PC-9 (cell line): ENCODE measurements at regions not wholly inside any gene's neighbourhood (a gene's known extent, or its start where the extent isn't known, plus 50 kb on each side); places are given as distances from the start of the nearest gene placed in this dataset.

Source experiments
- BruUV-seq: library from RNA; stranded (reverse); fragments of 400-500 nt; replicated peaks from 2 replicates; lab custom pipeline; 2021; lab: Mats Ljungman, UMichigan
- CTCF ChIA-PET: fragments of 300-600 bp; sonication (Branson Sonifier 250); formaldehyde crosslinking; loops from one replicate; lab custom pipeline; 2022; ENCODE audit warnings: antibody characterized with exemption; lab: Charles Lee
- POLR2A ChIA-PET: fragments of 300-600 bp; sonication (Branson Sonifier 250); formaldehyde crosslinking; loops from one replicate; lab custom pipeline; 2022; ENCODE audit warnings: antibody characterized with exemption; ENCODE audit not compliant: unreplicated experiment; lab: Charles Lee
- DNase-seq, 2 experiments: peaks; one replicate each; pipeline versions ENCODE4 v3.0.0 to v3.0.0-alpha.2; 2015 to 2022; ENCODE audit warnings: mixed read lengths in 1 of 2
- H2AFZ ChIP-seq: fragments of 200-600 bp; sonication (generic); 2 replicates; pipeline ENCODE4 v1.8.1; 2017; ENCODE audit warnings: antibody characterized with exemption
- H3F3A ChIP-seq: fragments of 200-600 bp; sonication (generic); 2 replicates; pipeline ENCODE4 v1.8.1; 2017; ENCODE audit warnings: antibody characterized with exemption, mild to moderate bottlenecking, low read depth; ENCODE audit not compliant: insufficient read depth
- H3K27ac ChIP-seq: fragments of 200-600 bp; sonication (generic); 2 replicates; pipeline ENCODE4 v1.6.1; 2016; ENCODE audit warnings: mixed run types
- H3K27me3 ChIP-seq: fragments of 200-600 bp; sonication (generic); 2 replicates; pipeline ENCODE4 v1.6.1; 2016; ENCODE audit warnings: low read depth, mixed run types; ENCODE audit not compliant: insufficient read depth
- H3K36me3 ChIP-seq: fragments of 200-600 bp; sonication (generic); 2 replicates; pipeline ENCODE4 v1.6.1; 2016; ENCODE audit warnings: low read depth, mixed run types
- H3K4me1 ChIP-seq: fragments of 200-600 bp; sonication (generic); replicated peaks from 2 replicates; pipeline ENCODE4 v1.6.1; 2016; ENCODE audit warnings: mixed run types; ENCODE audit not compliant: insufficient read depth
- H3K4me2 ChIP-seq: fragments of 200-600 bp; sonication (generic); 2 replicates; pipeline ENCODE4 v1.6.1; 2017; ENCODE audit warnings: mixed run types
- H3K4me3 ChIP-seq: fragments of 200-600 bp; sonication (generic); 2 replicates; pipeline ENCODE4 v1.6.1; 2016; ENCODE audit warnings: mixed run types
- H3K79me2 ChIP-seq: fragments of 200-600 bp; sonication (generic); 2 replicates; pipeline ENCODE4 v1.6.1; 2017; ENCODE audit warnings: low read depth, mixed run types
- H3K9me2 ChIP-seq: fragments of 200-600 bp; sonication (generic); 2 replicates; pipeline ENCODE4 v1.8.1; 2017; ENCODE audit warnings: mild to moderate bottlenecking; ENCODE audit not compliant: insufficient read depth
- H3K9me3 ChIP-seq: fragments of 200-600 bp; sonication (generic); 2 replicates; pipeline ENCODE4 v1.8.1; 2016; ENCODE audit warnings: low read depth; ENCODE audit not compliant: insufficient read depth
- H4K20me1 ChIP-seq: fragments of 200-600 bp; sonication (generic); 2 replicates; pipeline ENCODE4 v1.8.1; 2017; ENCODE audit not compliant: insufficient read depth
- CTCF ChIP-seq: fragments of 200-600 bp; sonication (generic); conservative IDR thresholded peaks from 2 replicates; pipeline ENCODE4 v1.6.1; 2017; ENCODE audit warnings: mixed run types, antibody characterized with exemption, mild to moderate bottlenecking, moderate library complexity
- EZH2 ChIP-seq: fragments of 200-600 bp; sonication (generic); IDR thresholded peaks from 2 replicates; pipeline ENCODE4 v1.8.0; 2017; ENCODE audit warnings: antibody characterized with exemption, low read depth
- intact Hi-C: fragments of 100-400 bp; cut with micrococcal nuclease; formaldehyde crosslinking; loops from one replicate; pipeline ENCODE4 v1.10.0; 2022; ENCODE audit not compliant: unreplicated experiment

GRCh38 chr4:45316257-45316656 lies 589.9 kb upstream of the GNPDA2 start:
- BruUV-seq, result no TSS peak
- DNase-seq, result no peak

GRCh38 chr4:45302828-45303227 lies 576.5 kb upstream of the GNPDA2 start:
- no peaks in the 10 kb centered on the region for H3K9me2 ChIP-seq
- intact Hi-C loops, result no loop called here
- no peaks in the 10 kb centered on the region for H3F3A ChIP-seq
- no peaks in the 10 kb centered on the region for H3K36me3 ChIP-seq
- H2AFZ ChIP-seq, result no peak overlapping the region
- H3K79me2 ChIP-seq, result no peaks in the 10 kb centered on the region
- TF ChIP-seq EZH2, result no peak
- no peak for TF ChIP-seq CTCF
- no TSS peak for BruUV-seq
- no peak for DNase-seq
- H3K4me3 ChIP-seq, result no peak overlapping the region
- no peak overlapping the region for H3K4me2 ChIP-seq
- no peaks in the 10 kb centered on the region for H3K27me3 ChIP-seq
- POLR2A ChIA-PET, result no interaction called here
- H4K20me1 ChIP-seq, result no peaks in the 10 kb centered on the region
- H3K27ac ChIP-seq, result no peak overlapping the region
- CTCF ChIA-PET, result no interaction called here
- H3K9me3 ChIP-seq, result no peaks in the 10 kb centered on the region
- no peaks in the 10 kb centered on the region for H3K4me1 ChIP-seq

More at GRCh38 chr4:45316257-45316656, 589.9 kb upstream of the GNPDA2 start:
- H2AFZ ChIP-seq, result no peak overlapping the region
- TF ChIP-seq CTCF (no peak), EZH2 (no peak)
- H3K4me3 ChIP-seq, result no peak overlapping the region
- no peaks in the 10 kb centered on the region for H3K4me1 ChIP-seq
- H3K79me2 ChIP-seq, result no peaks in the 10 kb centered on the region
- no peaks in the 10 kb centered on the region for H3K27me3 ChIP-seq
- no peaks in the 10 kb centered on the region for H3K36me3 ChIP-seq
- H4K20me1 ChIP-seq, result no peaks in the 10 kb centered on the region
- H3K27ac ChIP-seq, result no peak overlapping the region
- H3K9me2 ChIP-seq, result no peaks in the 10 kb centered on the region
- no peak overlapping the region for H3K4me2 ChIP-seq
- ChIA-PET CTCF (no interaction called here), POLR2A (no interaction called here)
- intact Hi-C loops, result no loop called here
- no peaks in the 10 kb centered on the region for H3F3A ChIP-seq
- H3K9me3 ChIP-seq, result no peaks in the 10 kb centered on the region

- ChIA-PET CTCF (no interaction called here), POLR2A (interaction anchor here (0.7 kb wide), 1 partner anchor 66 kb away, joined by 4 read pairs; no protein-coding TSS in a partner anchor)
These were observed 568.1 kb upstream of the GNPDA2 start for GRCh38 chr4:45294464-45294863.

More at GRCh38 chr4:45294464-45294863, 568.1 kb upstream of the GNPDA2 start:
- no peaks in the 10 kb centered on the region for H3F3A ChIP-seq
- H3K4me3 ChIP-seq, result no peak overlapping the region
- no peak overlapping the region for H3K27ac ChIP-seq
- H2AFZ ChIP-seq, result no peak overlapping the region
- no peaks in the 10 kb centered on the region for H3K79me2 ChIP-seq
- no peaks in the 10 kb centered on the region for H4K20me1 ChIP-seq
- no peaks in the 10 kb centered on the region for H3K9me2 ChIP-seq
- no peaks in the 10 kb centered on the region for H3K36me3 ChIP-seq
- BruUV-seq, result no TSS peak
- H3K9me3 ChIP-seq, result no peaks in the 10 kb centered on the region
- H3K4me1 ChIP-seq, result no peaks in the 10 kb centered on the region
- H3K4me2 ChIP-seq, result no peak overlapping the region
- TF ChIP-seq EZH2, result no peak
- TF ChIP-seq CTCF, result no peak
- DNase-seq, result no peak
- no peaks in the 10 kb centered on the region for H3K27me3 ChIP-seq
- intact Hi-C loops, result no loop called here
